Nephron progenitor cell (in vitro differentiated cells): ENCODE measurements at regions not wholly inside any gene's neighbourhood (a gene's known extent, or its start where the extent isn't known, plus 50 kb on each side); places are given as distances from the start of the nearest gene placed in this dataset.

Source experiments
- DNase-seq: peaks from one replicate; pipeline ENCODE4 v3.0.0; 2021
- H3K27ac Mint-ChIP-seq: 2 replicates; pipeline ENCODE4 v1.8.0; 2021; ENCODE audit warnings: mild to moderate bottlenecking, moderate library complexity, mixed read lengths
- H3K27me3 Mint-ChIP-seq: 2 replicates; pipeline ENCODE4 v1.8.0; 2021; ENCODE audit warnings: mild to moderate bottlenecking, low read depth, mixed read lengths; ENCODE audit not compliant: poor library complexity
- H3K36me3 Mint-ChIP-seq: 2 replicates; pipeline ENCODE4 v1.8.0; 2021; ENCODE audit warnings: low read depth, mixed read lengths
- H3K4me1 Mint-ChIP-seq: 2 replicates; pipeline ENCODE4 v1.8.0; 2021; ENCODE audit warnings: mixed read lengths
- H3K4me3 Mint-ChIP-seq: 2 replicates; pipeline ENCODE4 v1.8.0; 2021; ENCODE audit warnings: mild to moderate bottlenecking, moderate library complexity, mixed read lengths
- H3K9me3 Mint-ChIP-seq: 2 replicates; pipeline ENCODE4 v1.8.0; 2021; ENCODE audit warnings: mild to moderate bottlenecking, moderate library complexity, mixed read lengths
- CTCF ChIP-seq: fragments of 200-600 bp; sonication (generic); IDR thresholded peaks from 2 replicates; pipeline ENCODE4 v1.5.0; 2021; ENCODE audit warnings: antibody characterized with exemption

DNA sequence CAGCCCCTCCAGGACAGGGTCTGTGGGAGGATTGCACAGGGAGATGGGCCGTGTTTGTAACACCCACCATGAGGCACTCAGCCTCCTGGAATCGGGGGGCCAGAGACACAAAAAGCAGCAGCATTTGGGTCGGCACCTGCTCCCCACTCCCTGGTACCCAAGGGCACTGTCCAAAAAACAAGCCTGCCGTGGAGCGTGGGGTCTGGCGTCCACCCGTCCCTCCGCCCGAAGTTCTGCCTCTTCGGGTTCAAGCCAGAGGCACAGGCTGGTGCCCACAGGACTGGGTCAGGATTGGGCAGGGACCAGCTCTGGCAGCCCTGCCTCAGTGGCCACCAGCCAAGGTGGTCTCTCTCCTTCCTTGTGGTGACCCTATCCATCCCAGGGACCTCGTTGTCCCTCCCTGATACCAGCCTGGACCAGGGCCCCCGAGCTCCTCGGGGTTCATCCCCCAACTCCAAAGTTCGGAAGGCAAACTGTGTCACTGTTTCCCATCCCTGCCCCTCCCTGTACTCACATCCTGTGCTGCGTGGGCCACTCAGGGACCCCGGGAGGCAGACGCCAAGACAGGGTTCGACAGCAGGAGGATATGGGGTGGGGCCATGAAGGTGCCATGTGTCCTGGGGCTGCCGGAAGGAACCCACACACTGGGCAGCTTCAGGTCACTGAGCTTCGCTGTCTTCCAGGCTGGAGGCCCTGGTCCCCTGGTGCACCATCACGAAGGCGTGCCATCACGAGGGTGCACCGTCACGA lies 126.0 kb upstream of the HDAC4 start:
- peaks cover 15% of the 10 kb centered on the region for H3K9me3 Mint-ChIP-seq
- no peak for DNase-seq

GRCh38 chr2:239526038-239526437 lies 125.2 kb upstream of the HDAC4 start:
- no peak overlapping the region for H3K4me3 Mint-ChIP-seq

More for the DNA sequence above, 126.0 kb upstream of the HDAC4 start:
- H3K4me1 Mint-ChIP-seq, result peaks cover 57% of the 10 kb centered on the region
- H3K27ac Mint-ChIP-seq, result no peak overlapping the region
- no peak overlapping the region for H3K4me3 Mint-ChIP-seq
- H3K36me3 Mint-ChIP-seq, result peaks cover 6% of the 10 kb centered on the region
- peaks cover 27% of the 10 kb centered on the region for H3K27me3 Mint-ChIP-seq
- TF ChIP-seq CTCF, result no peak

GRCh38 chr2:239523954-239524330 lies 123.1 kb upstream of the HDAC4 start:
- no peaks in the 10 kb centered on the region for H3K36me3 Mint-ChIP-seq
- DNase-seq, result no peak
- H3K27ac Mint-ChIP-seq, result no peak overlapping the region
- peaks cover 57% of the 10 kb centered on the region for H3K4me1 Mint-ChIP-seq
- no peak for TF ChIP-seq CTCF
- peaks cover 11% of the 10 kb centered on the region for H3K27me3 Mint-ChIP-seq
- no peak overlapping the region for H3K4me3 Mint-ChIP-seq
- H3K9me3 Mint-ChIP-seq, result peaks cover 4% of the 10 kb centered on the region

More at GRCh38 chr2:239526038-239526437, 125.2 kb upstream of the HDAC4 start:
- Mint-ChIP-seq H3K27ac (no peak overlapping the region), H3K36me3 (peaks cover 6% of the 10 kb centered on the region), H3K27me3 (peaks cover 27% of the 10 kb centered on the region), H3K4me1 (peaks cover 52% of the 10 kb centered on the region), H3K9me3 (peaks cover 15% of the 10 kb centered on the region)
- no peak for TF ChIP-seq CTCF
- no peak for DNase-seq

- H3K4me3 Mint-ChIP-seq, result no peak overlapping the region
- DNase-seq, result no peak
- H3K36me3 Mint-ChIP-seq, result no peaks in the 10 kb centered on the region
- peaks cover 4% of the 10 kb centered on the region for H3K9me3 Mint-ChIP-seq
- peaks cover 8% of the 10 kb centered on the region for H3K27me3 Mint-ChIP-seq
- TF ChIP-seq CTCF, result no peak
- peaks cover 61% of the 10 kb centered on the region for H3K4me1 Mint-ChIP-seq
- no peak overlapping the region for H3K27ac Mint-ChIP-seq
Measured at GRCh38 chr2:239523147-239523953, 122.5 kb upstream of the HDAC4 start.

DNA sequence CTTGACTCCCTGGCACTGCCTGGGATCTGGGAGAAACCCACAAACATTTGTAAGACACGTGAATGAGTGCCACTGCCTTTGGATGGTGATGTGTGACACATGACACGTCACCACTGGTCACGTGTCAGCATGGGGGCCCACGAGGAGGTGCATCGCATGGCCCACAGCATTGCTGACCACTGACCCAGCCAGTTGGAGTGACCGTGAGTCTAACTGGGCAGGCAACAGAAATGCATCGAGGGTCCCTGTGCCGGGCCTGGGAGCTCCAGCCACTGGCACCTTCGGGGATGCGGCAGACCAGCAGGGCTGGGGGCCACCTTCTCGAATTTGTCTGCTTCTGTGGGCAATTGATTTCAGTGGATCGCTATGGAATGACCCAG lies 121.9 kb upstream of the HDAC4 start:
- Mint-ChIP-seq H3K36me3 (no peaks in the 10 kb centered on the region), H3K27ac (no peak overlapping the region), H3K4me3 (no peak overlapping the region), H3K4me1 (peaks cover 61% of the 10 kb centered on the region), H3K9me3 (peaks cover 4% of the 10 kb centered on the region), H3K27me3 (peaks cover 11% of the 10 kb centered on the region)
- TF ChIP-seq CTCF, result no peak
- no peak for DNase-seq
